ENCODE measurements at regions not wholly inside any gene's neighbourhood (a gene's known extent, or its start where the extent isn't known, plus 50 kb on each side); places are given as distances from the start of the nearest gene placed in this dataset.

GRCh38 chr1:30029677-30030076 is 693.7 kb downstream of the MATN1 start:
- TF ChIP-seq SUZ12 (IDR thresholded peaks at IDR 0.05; ENCODE audit: extremely low read depth, insufficient read depth, insufficient read length) (no peak), ZNF274 (IDR thresholded peaks at IDR 0.05; ENCODE audit: low read depth, low read length) (no peak), YY1 (IDR thresholded peaks at IDR 0.05; ENCODE audit: insufficient read depth, insufficient read length) (no peak)

All from NT2/D1 (cell line).